Fibroblast of the aortic adventitia (primary cell): ENCODE measurements at regions not wholly inside any gene's neighbourhood (a gene's known extent, or its start where the extent isn't known, plus 50 kb on each side); places are given as distances from the start of the nearest gene placed in this dataset.

Experiments used
- DNase-seq: peaks from one replicate; pipeline ENCODE4 v3.0.0-alpha.2; 2010; ENCODE audit warnings: low read depth
- H3K4me3 ChIP-seq: 2 replicates; pipeline ENCODE4 v1.5.1; 2011; ENCODE audit warnings: low read depth, mild to moderate bottlenecking, control low read depth, low read length, moderate library complexity
- TF ChIP-seq, protein P1 (sequence below): IDR thresholded peaks from 2 replicates; pipeline ENCODE4 v1.5.1; 2011; ENCODE audit warnings: mild to moderate bottlenecking, low read length, control low read depth, inconsistent platforms; ENCODE audit not compliant: insufficient read depth

GRCh38 chr10:117783698-117784395 lies 241.3 kb downstream of the EMX2 start:
- TF ChIP-seq, protein P1, sequence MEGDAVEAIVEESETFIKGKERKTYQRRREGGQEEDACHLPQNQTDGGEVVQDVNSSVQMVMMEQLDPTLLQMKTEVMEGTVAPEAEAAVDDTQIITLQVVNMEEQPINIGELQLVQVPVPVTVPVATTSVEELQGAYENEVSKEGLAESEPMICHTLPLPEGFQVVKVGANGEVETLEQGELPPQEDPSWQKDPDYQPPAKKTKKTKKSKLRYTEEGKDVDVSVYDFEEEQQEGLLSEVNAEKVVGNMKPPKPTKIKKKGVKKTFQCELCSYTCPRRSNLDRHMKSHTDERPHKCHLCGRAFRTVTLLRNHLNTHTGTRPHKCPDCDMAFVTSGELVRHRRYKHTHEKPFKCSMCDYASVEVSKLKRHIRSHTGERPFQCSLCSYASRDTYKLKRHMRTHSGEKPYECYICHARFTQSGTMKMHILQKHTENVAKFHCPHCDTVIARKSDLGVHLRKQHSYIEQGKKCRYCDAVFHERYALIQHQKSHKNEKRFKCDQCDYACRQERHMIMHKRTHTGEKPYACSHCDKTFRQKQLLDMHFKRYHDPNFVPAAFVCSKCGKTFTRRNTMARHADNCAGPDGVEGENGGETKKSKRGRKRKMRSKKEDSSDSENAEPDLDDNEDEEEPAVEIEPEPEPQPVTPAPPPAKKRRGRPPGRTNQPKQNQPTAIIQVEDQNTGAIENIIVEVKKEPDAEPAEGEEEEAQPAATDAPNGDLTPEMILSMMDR: no peak
- no peak overlapping the region for H3K4me3 ChIP-seq
- no peak for DNase-seq

DNA sequence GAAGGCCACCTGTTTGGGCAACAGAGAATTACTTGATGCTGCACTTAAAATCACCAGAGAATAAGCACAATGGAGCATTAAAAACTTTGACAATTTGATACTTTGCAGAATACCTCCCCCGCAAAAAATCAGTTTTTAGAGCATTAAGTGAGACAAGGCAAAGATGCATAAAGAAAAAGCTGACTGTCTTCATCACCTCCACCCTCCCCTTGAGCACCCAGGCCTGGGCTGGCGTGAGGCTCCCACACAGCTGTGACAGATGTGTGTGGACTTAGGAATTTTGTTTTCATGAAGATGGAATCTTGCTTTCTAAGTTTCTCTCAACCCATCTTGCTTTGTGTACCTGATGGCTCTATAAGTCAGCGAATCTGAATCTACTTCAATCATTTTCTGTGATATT lies 242.2 kb downstream of the EMX2 start:
- TF ChIP-seq, protein P1: no peak
- DNase-seq: no peak
- H3K4me3 ChIP-seq: no peak overlapping the region

- no peak overlapping the region for H3K4me3 ChIP-seq
- DNase-seq: no peak
- TF ChIP-seq, protein P1: no peak
Observed at GRCh38 chr10:117788911-117789310, 246.4 kb downstream of the EMX2 start.

- no peak for DNase-seq
- H3K4me3 ChIP-seq: no peak overlapping the region
- TF ChIP-seq, protein P1: no peak
Observed at GRCh38 chr10:117790179-117790578, 247.6 kb downstream of the EMX2 start.

GRCh38 chr10:117790621-117791020 lies 248.1 kb downstream of the EMX2 start:
- H3K4me3 ChIP-seq: no peak overlapping the region
- no peak for DNase-seq
- TF ChIP-seq, protein P1: no peak

- no peak for DNase-seq
- TF ChIP-seq, protein P1: no peak
- no peak overlapping the region for H3K4me3 ChIP-seq
Observed at GRCh38 chr10:117792214-117792613, 249.7 kb downstream of the EMX2 start.

- DNase-seq: no peak
- H3K4me3 ChIP-seq: no peak overlapping the region
- TF ChIP-seq, protein P1: no peak
Observed at GRCh38 chr10:117796130-117796745, 250.5 kb downstream of the RAB11FIP2 start.
